H54 (cell line): ENCODE measurements at regions not wholly inside any gene's neighbourhood (a gene's known extent, or its start where the extent isn't known, plus 50 kb on each side); places are given as distances from the start of the nearest gene placed in this dataset.
A peak's percentile ranks its signal among the peaks of the same experiment; 100 is the strongest.

Experiments
- DNase-seq: peaks from one replicate; pipeline ENCODE4 v3.0.0; 2011; ENCODE audit warnings: low spot score, mixed read lengths; ENCODE audit not compliant: insufficient read length
- FAIRE-seq: peaks from 3 replicates; lab custom pipeline; 2011; peaks lifted over from hg19 to GRCh38; lab: Jason Lieb, UNC
- POLR2A ChIP-seq: IDR thresholded peaks from 2 replicates; pipeline ENCODE4 v1.6.1; 2011; ENCODE audit warnings: low read depth, mild to moderate bottlenecking, low read length

- TF ChIP-seq POLR2A = no peak
- FAIRE-seq (no peak), DNase-seq (no peak)
Measured at GRCh38 chr6:129778793-129779192, 68.8 kb upstream of the ARHGAP18 start.

GRCh38 chr6:129777371-129777770 is 67.4 kb upstream of the ARHGAP18 start:
- no peak for FAIRE-seq
- no peak for TF ChIP-seq POLR2A
- DNase-seq = no peak

GRCh38 chr6:129776542-129777330 is 66.8 kb upstream of the ARHGAP18 start:
- DNase-seq = no peak
- no peak for TF ChIP-seq POLR2A
- no peak for FAIRE-seq

- DNase-seq = peak; percentile 39
Measured at GRCh38 chr6:129774697-129775447, 64.9 kb upstream of the ARHGAP18 start.

GRCh38 chr6:129773304-129773703 is 63.3 kb upstream of the ARHGAP18 start:
- DNase-seq = no peak
- TF ChIP-seq POLR2A = no peak
- no peak for FAIRE-seq

More at GRCh38 chr6:129774697-129775447, 64.9 kb upstream of the ARHGAP18 start:
- no peak for TF ChIP-seq POLR2A
- FAIRE-seq = peak; percentile 67

GRCh38 chr6:129771678-129772077 is 61.7 kb upstream of the ARHGAP18 start:
- no peak for FAIRE-seq
- no peak for DNase-seq
- no peak for TF ChIP-seq POLR2A

GRCh38 chr6:129767776-129768485 is 58.0 kb upstream of the ARHGAP18 start:
- no peak for DNase-seq
- no peak for TF ChIP-seq POLR2A
- FAIRE-seq = no peak

- FAIRE-seq (no peak), DNase-seq (no peak)
- TF ChIP-seq POLR2A = no peak
Measured at GRCh38 chr6:129766959-129767728, 57.2 kb upstream of the ARHGAP18 start.

- FAIRE-seq (no peak), DNase-seq (no peak)
- TF ChIP-seq POLR2A = no peak
Measured at GRCh38 chr6:129764761-129765407, 54.9 kb upstream of the ARHGAP18 start.

- TF ChIP-seq POLR2A = no peak
- FAIRE-seq (no peak), DNase-seq (no peak)
Measured at GRCh38 chr6:129759796-129760605, 50.0 kb upstream of the ARHGAP18 start.
